Neural cell (in vitro differentiated cells): ENCODE measurements at regions not wholly inside any gene's neighbourhood (a gene's known extent, or its start where the extent isn't known, plus 50 kb on each side); places are given as distances from the start of the nearest gene placed in this dataset.

Experiments
- H2AFZ ChIP-seq: fragments of 200-600, 300-800 bp; sonication (generic), shearing (Covaris generic); 2 replicates; pipeline ENCODE4 v1.6.0; 2014; ENCODE audit warnings: low read depth, mild to moderate bottlenecking, antibody characterized with exemption, low read length, moderate library complexity
- H3F3A ChIP-seq: fragments of 200-600 bp; shearing (Covaris generic); 2 replicates; pipeline ENCODE4 v1.6.1; 2016; ENCODE audit warnings: mild to moderate bottlenecking, moderate library complexity, mixed read lengths, antibody characterized with exemption, low read length; ENCODE audit not compliant: insufficient read depth, poor library complexity, severe bottlenecking
- H3K27ac ChIP-seq: fragments of 200-600, 300-800 bp; sonication (generic), shearing (Covaris generic); 2 replicates; pipeline ENCODE4 v1.5.1; 2014; ENCODE audit warnings: mild to moderate bottlenecking, low read length, moderate library complexity
- H3K27me3 ChIP-seq: fragments of 300-800, 200-600 bp; sonication (generic), shearing (Covaris generic); 2 replicates; pipeline ENCODE4 v1.6.0; 2014; ENCODE audit warnings: mild to moderate bottlenecking, low read depth, low read length, moderate library complexity; ENCODE audit not compliant: insufficient read depth
- H3K36me3 ChIP-seq: fragments of 300-800, 200-600 bp; sonication (generic), shearing (Covaris generic); 2 replicates; pipeline ENCODE4 v1.5.1; 2014; ENCODE audit warnings: mild to moderate bottlenecking, antibody characterized with exemption, low read length, moderate library complexity; ENCODE audit not compliant: insufficient read depth
- H3K4me2 ChIP-seq: fragments of 300-800, 200-600 bp; sonication (generic), shearing (Covaris generic); 2 replicates; pipeline ENCODE4 v1.6.0; 2014; ENCODE audit warnings: mild to moderate bottlenecking, low read length
- H3K4me3 ChIP-seq: fragments of 300-800, 200-600 bp; sonication (generic), shearing (Covaris generic); 2 replicates; pipeline ENCODE4 v1.5.1; 2014; ENCODE audit warnings: mild to moderate bottlenecking, low read length, moderate library complexity
- H3K79me2 ChIP-seq: fragments of 200-600 bp; shearing (Covaris generic); replicated peaks from 2 replicates; pipeline ENCODE4 v1.6.0; 2014; ENCODE audit warnings: mild to moderate bottlenecking, low read length, moderate library complexity; ENCODE audit not compliant: insufficient read depth
- H3K9ac ChIP-seq: fragments of 300-800, 200-600 bp; sonication (generic), shearing (Covaris generic); 2 replicates; pipeline ENCODE4 v1.6.1; 2016; ENCODE audit warnings: mild to moderate bottlenecking, low read length, mixed read lengths
- H3K9me2 ChIP-seq: fragments of 200-600 bp; shearing (Covaris generic); 2 replicates; pipeline ENCODE4 v1.6.1; 2016; ENCODE audit warnings: mild to moderate bottlenecking, low read length, mixed read lengths; ENCODE audit not compliant: insufficient read depth
- H3K9me3 ChIP-seq: fragments of 200-600, 300-800 bp; sonication (generic), shearing (Covaris generic); 2 replicates; pipeline ENCODE4 v1.6.1; 2016; ENCODE audit warnings: mild to moderate bottlenecking, mixed run types, low read length, moderate library complexity, mixed read lengths
- H4K20me1 ChIP-seq: fragments of 200-600 bp; shearing (Covaris generic); 2 replicates; pipeline ENCODE4 v1.6.1; 2016; ENCODE audit warnings: mild to moderate bottlenecking, mixed run types; ENCODE audit not compliant: insufficient read depth
- EP300 ChIP-seq: fragments of 450-650 bp; conservative IDR thresholded peaks from 2 replicates; pipeline ENCODE4 v1.6.1; 2014; ENCODE audit warnings: antibody characterized with exemption, mild to moderate bottlenecking, moderate library complexity; ENCODE audit not compliant: poor library complexity, severe bottlenecking
- EZH2 ChIP-seq: fragments of 200-600, 300-800 bp; shearing (Covaris generic), sonication (generic); IDR thresholded peaks from 2 replicates; pipeline ENCODE4 v1.6.1; 2014; ENCODE audit warnings: antibody characterized with exemption, low read length, borderline replicate concordance, mild to moderate bottlenecking; ENCODE audit not compliant: insufficient read depth, poor library complexity, severe bottlenecking
- MXI1 ChIP-seq: fragments of 450-650 bp; conservative IDR thresholded peaks from 2 replicates; pipeline ENCODE4 v1.6.1; 2014; ENCODE audit warnings: antibody characterized with exemption, mild to moderate bottlenecking; ENCODE audit not compliant: poor library complexity, severe bottlenecking
- POLR2AphosphoS5 ChIP-seq: IDR thresholded peaks from 2 replicates; pipeline ENCODE4 v1.6.1; 2012
- RAD21 ChIP-seq: fragments of 450-650 bp; conservative IDR thresholded peaks from 2 replicates; pipeline ENCODE4 v1.6.1; 2014; ENCODE audit warnings: antibody characterized with exemption, mild to moderate bottlenecking, moderate library complexity
- SMC3 ChIP-seq: fragments of 450-650 bp; conservative IDR thresholded peaks from 2 replicates; pipeline ENCODE4 v1.6.1; 2014; ENCODE audit warnings: antibody characterized with exemption, mild to moderate bottlenecking, moderate library complexity; ENCODE audit not compliant: poor library complexity
- TAF1 ChIP-seq: IDR thresholded peaks from 2 replicates; pipeline ENCODE4 v1.6.1; 2012; ENCODE audit warnings: low read depth
- TF ChIP-seq, protein P1 (sequence below): fragments of 450-650 bp; IDR thresholded peaks from 2 replicates; pipeline ENCODE4 v1.5.1; 2014; ENCODE audit warnings: antibody characterized with exemption, mild to moderate bottlenecking, moderate library complexity; ENCODE audit not compliant: poor library complexity, severe bottlenecking
- TF ChIP-seq, protein P2 (sequence below): IDR thresholded peaks from 2 replicates; pipeline ENCODE4 v1.6.1; 2012; ENCODE audit warnings: borderline replicate concordance

DNA sequence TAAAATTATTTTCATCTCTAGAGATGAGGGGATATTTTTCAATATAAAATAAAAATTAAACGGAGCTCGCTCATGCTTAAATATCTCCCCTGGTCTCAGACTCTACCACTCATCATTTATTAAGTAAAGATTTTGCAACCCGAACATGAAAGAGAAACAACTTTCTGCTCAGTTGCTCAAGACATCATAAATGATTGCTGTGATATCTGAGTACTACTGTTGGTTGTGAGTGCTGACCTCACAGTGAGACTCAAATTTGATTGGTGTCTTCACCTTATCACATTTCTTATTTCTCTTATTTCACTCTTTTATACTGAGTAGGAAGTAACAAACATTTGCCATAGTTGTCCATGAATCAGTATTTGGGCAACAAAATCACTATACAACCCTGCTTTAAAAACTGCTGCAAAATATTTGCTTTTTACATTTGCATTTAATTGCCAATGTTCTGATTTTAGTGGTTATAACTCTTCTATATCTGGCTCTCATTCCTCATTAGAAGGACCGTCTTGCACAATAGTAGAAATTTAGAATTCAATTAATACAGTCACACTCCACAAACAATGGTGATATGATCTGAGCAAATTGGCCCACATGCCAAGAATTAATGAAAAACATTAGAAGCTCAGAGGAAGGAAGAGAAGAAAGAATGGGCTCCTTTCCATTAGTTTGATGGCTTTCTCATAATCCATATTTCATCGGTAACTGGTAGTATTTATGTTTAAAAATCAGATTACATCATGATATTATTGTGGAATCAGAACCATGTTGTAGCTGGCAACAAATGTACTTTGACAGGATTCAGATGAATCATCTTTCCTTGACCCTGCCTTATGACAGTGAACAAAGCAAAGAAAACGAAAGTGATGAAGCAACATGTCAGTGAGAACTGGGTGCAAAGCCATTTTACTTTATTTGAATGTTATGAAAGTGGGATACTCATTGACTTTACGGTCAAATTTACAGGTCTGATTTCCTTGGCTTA lies 973.6 kb upstream of the TENM4 start:
- no peaks in the 10 kb centered on the region for H3K9me2 ChIP-seq
- no peaks in the 10 kb centered on the region for H4K20me1 ChIP-seq
- H3K27me3 ChIP-seq, result no peaks in the 10 kb centered on the region
- H3K27ac ChIP-seq, result no peak overlapping the region
- H3K4me2 ChIP-seq, result no peak overlapping the region
- no peaks in the 10 kb centered on the region for H3K79me2 ChIP-seq
- TF ChIP-seq RAD21, result no peak
- TF ChIP-seq, protein P1, sequence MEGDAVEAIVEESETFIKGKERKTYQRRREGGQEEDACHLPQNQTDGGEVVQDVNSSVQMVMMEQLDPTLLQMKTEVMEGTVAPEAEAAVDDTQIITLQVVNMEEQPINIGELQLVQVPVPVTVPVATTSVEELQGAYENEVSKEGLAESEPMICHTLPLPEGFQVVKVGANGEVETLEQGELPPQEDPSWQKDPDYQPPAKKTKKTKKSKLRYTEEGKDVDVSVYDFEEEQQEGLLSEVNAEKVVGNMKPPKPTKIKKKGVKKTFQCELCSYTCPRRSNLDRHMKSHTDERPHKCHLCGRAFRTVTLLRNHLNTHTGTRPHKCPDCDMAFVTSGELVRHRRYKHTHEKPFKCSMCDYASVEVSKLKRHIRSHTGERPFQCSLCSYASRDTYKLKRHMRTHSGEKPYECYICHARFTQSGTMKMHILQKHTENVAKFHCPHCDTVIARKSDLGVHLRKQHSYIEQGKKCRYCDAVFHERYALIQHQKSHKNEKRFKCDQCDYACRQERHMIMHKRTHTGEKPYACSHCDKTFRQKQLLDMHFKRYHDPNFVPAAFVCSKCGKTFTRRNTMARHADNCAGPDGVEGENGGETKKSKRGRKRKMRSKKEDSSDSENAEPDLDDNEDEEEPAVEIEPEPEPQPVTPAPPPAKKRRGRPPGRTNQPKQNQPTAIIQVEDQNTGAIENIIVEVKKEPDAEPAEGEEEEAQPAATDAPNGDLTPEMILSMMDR, result no peak
- TF ChIP-seq MXI1, result no peak
- TF ChIP-seq EP300, result no peak
- TF ChIP-seq, protein P2, sequence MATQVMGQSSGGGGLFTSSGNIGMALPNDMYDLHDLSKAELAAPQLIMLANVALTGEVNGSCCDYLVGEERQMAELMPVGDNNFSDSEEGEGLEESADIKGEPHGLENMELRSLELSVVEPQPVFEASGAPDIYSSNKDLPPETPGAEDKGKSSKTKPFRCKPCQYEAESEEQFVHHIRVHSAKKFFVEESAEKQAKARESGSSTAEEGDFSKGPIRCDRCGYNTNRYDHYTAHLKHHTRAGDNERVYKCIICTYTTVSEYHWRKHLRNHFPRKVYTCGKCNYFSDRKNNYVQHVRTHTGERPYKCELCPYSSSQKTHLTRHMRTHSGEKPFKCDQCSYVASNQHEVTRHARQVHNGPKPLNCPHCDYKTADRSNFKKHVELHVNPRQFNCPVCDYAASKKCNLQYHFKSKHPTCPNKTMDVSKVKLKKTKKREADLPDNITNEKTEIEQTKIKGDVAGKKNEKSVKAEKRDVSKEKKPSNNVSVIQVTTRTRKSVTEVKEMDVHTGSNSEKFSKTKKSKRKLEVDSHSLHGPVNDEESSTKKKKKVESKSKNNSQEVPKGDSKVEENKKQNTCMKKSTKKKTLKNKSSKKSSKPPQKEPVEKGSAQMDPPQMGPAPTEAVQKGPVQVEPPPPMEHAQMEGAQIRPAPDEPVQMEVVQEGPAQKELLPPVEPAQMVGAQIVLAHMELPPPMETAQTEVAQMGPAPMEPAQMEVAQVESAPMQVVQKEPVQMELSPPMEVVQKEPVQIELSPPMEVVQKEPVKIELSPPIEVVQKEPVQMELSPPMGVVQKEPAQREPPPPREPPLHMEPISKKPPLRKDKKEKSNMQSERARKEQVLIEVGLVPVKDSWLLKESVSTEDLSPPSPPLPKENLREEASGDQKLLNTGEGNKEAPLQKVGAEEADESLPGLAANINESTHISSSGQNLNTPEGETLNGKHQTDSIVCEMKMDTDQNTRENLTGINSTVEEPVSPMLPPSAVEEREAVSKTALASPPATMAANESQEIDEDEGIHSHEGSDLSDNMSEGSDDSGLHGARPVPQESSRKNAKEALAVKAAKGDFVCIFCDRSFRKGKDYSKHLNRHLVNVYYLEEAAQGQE, result no peak
- TF ChIP-seq POLR2AphosphoS5, result no peak
- TF ChIP-seq SMC3, result no peak
- TF ChIP-seq EZH2, result no peak
- TF ChIP-seq TAF1, result no peak
- no peak overlapping the region for H2AFZ ChIP-seq
- H3F3A ChIP-seq, result no peaks in the 10 kb centered on the region
- no peaks in the 10 kb centered on the region for H3K36me3 ChIP-seq
- H3K9me3 ChIP-seq, result no peaks in the 10 kb centered on the region
- H3K9ac ChIP-seq, result no peak overlapping the region
- no peak overlapping the region for H3K4me3 ChIP-seq

DNA sequence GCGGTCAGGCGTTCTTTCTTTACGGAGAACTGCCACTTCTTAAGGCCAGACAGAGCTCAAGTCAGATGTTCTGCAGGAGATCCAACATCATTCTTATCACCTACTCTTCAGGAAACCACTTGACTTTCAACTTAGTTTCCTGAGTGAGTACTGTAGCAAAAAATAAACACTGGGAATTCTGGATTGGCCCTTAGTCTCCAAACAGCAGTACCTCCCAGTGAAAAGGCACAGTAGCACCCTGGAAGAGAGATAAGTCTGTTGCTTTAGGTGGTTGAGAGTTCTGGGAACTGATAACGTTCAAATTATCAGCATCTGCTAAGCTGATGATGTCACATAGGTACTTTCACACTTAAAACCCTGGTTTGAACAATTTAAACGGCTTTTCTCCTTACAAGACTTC lies 971.8 kb upstream of the TENM4 start:
- no peak overlapping the region for H3K4me2 ChIP-seq
- H3K27ac ChIP-seq, result no peak overlapping the region
- H3K79me2 ChIP-seq, result no peaks in the 10 kb centered on the region
- no peaks in the 10 kb centered on the region for H3K9me2 ChIP-seq
- H3K27me3 ChIP-seq, result no peaks in the 10 kb centered on the region
- TF ChIP-seq, protein P2, result no peak
- TF ChIP-seq EP300 (no peak), EZH2 (no peak), POLR2AphosphoS5 (no peak), TAF1 (no peak), RAD21 (no peak), SMC3 (no peak), MXI1 (no peak)
- TF ChIP-seq, protein P1, result no peak
- H3K9me3 ChIP-seq, result no peaks in the 10 kb centered on the region
- no peaks in the 10 kb centered on the region for H3F3A ChIP-seq
- no peaks in the 10 kb centered on the region for H4K20me1 ChIP-seq
- no peak overlapping the region for H3K4me3 ChIP-seq
- no peak overlapping the region for H2AFZ ChIP-seq
- no peaks in the 10 kb centered on the region for H3K36me3 ChIP-seq
- H3K9ac ChIP-seq, result no peak overlapping the region
